GM18907 (cell line): ENCODE measurements at regions not wholly inside any gene's neighbourhood (a gene's known extent, or its start where the extent isn't known, plus 50 kb on each side); places are given as distances from the start of the nearest gene placed in this dataset.
"Not testable (repeated sequence)": the region's sequence is repeated elsewhere in the genome, so short reads cannot be mapped to it uniquely, and the experiment has no call there.

Source experiments
- ATAC-seq: cut with Tn5 transposase; IDR thresholded peaks from one replicate; pipeline ENCODE4 v1.9.1; 2021; ENCODE audit warnings: mild to moderate bottlenecking, moderate library complexity; ENCODE audit not compliant: unreplicated experiment

DNA sequence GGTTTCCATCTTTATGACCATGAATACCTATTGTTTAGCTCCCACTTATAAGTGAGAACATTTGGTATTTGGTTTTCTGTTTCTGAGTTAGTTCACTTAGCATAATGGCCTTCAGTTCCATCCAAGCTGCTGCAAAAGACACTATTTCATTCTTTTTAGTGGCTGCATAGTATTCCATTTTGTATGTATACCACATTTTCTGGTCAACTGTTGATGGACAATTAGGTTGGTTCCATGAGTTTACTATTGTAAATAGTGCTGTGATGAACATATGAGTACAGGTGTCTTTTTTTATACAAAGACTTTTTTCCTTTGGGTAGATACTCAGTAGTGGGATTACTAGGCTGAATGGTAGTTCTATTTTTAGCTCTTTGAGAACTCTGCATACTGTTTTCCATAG, 87.8 kb upstream of the GOT2 start:
- no peak for ATAC-seq

GRCh38 chr16:58820411-58820810, 86.3 kb upstream of the GOT2 start:
- no peak for ATAC-seq

- no peak for ATAC-seq
Observed at GRCh38 chr16:58815181-58815888, 81.2 kb upstream of the GOT2 start.

DNA sequence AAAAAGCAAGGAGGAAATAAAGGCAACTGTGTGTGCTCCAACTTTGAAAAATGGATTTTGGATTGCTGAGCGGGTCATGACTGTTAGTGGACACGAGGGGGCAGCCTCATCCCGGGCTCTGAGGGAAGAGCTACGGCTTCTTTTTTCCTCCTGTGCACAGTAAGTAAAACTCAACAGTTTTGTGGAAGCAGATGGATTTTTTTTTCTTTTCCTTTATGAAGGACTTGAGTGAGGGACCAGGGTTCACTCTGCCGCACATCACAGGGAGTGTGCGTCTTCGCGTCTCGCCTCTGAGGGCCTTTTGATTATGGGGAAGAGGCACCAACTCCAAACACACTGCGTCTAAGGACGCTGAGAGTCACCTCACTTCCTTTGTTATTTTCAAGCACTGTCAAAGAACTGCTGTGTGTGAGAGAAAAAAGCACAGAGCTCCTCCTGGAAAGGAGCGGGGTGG, 80.3 kb upstream of the GOT2 start:
- ATAC-seq: peak; percentile 88

DNA sequence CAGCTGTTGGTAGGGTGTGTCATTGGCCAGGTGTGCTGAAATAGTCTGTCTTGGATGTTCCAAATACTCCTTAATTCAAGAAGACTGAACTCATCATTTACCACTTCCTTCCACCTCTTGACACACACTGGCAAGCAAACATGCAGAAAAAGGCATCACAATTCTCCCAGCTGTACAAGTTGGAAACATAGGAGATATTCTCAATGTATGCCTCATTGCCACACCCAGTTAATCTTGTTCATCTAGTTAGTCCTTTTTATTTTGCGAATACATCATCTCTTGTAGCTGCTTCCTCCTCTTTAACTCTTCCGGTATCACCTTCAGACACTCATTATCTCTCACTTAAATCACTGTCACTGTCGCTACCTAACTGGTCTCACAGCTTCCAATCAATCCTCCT, 75.1 kb upstream of the GOT2 start:
- ATAC-seq: no peak

DNA sequence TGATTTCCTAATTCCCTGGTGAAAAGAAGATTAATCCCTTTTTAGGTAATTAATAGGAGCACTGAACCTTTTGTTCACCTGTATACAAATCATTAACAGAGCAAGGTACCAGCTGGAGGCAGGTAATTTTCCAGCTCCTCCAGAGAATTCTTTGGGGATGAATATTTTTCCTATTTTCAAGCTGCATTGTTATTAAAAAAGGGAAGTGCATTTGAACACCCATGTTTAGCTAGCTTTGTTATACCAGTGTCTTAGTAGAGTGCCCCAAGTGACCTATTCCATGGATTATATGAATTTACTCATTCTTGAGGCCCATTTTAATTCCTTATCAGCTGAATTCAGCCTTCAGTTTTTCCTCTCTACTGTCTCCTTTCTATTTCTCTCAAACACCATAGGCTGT, 73.2 kb upstream of the GOT2 start:
- ATAC-seq: no peak

GRCh38 chr16:58801838-58802237, 67.7 kb upstream of the GOT2 start:
- ATAC-seq: no peak

GRCh38 chr16:58797137-58797801, 63.2 kb upstream of the GOT2 start:
- ATAC-seq: no peak

DNA sequence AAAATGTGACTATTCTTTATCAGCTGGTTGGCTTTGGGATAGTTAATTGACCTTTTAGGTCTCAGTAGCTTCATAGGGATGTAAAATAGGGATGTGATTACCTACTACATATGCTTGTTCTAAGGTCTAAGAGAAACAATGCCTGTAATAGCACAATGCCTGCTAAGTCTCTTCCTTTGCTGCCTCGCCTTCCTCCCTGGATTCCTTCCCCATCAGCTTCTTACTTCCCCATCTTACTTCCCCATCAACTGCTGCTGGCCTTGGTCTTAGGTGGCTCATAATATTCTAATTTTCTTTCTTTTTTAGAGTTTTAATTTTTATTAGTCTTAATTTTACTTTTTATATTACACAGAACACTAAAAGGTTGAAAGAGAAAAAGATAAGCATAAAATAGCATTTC, 59.2 kb upstream of the GOT2 start:
- no peak for ATAC-seq

GRCh38 chr16:58792188-58792587, 58.1 kb upstream of the GOT2 start:
- no peak for ATAC-seq

GRCh38 chr16:58790816-58791557, 56.9 kb upstream of the GOT2 start:
- ATAC-seq: not testable (repeated sequence)

DNA sequence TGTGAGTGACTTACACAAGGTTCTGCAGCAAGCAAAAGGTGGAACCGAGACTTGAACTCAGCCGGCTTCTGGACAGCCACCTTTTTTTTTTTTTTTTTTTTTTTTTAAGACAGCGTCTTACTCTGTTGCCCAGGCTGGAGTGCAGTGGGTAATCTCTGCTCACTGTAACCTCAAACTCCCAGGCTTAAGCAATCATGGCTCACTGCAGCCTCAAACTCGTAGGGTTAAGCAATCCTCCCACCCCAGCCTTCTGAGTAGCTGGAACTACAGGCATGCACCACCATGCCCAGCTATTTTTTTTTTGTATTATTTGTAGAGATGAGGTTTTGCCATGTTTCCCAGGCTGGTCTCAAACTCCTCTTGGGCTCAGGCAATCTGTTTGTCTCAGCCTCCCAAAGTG, 55.2 kb upstream of the GOT2 start:
- ATAC-seq: no peak
